ENCODE measurements at regions not wholly inside any gene's neighbourhood (a gene's known extent, or its start where the extent isn't known, plus 50 kb on each side); places are given as distances from the start of the nearest gene placed in this dataset.

DNA sequence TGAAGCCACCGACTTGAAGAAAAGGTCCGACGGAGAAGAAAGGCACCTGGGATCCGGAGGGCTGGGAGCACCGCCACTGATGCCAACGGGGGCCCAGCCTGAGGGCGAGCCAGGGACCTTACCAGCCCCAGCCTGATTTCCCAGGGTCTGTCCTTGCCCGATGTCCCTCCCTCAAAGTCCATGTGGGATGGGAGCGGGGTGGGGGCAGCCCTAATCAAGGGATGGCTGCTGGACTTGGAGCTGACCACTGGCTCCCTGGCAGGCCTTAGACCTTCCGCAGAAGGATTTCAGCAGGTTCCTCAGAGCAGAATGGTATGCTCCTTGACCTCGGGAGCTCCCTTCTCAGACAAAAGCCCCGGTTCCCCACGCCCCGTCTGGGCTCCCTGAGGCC, 99.6 kb downstream of the ZFP36L2 start:
- Histone ChIP-seq H4K20me1 (replicated peaks; ENCODE audit: control insufficient read depth, extremely low read depth, insufficient read depth, low read length) (no peaks in the 10 kb centered on the region), H3K4me3 (replicated peaks in 1 of 3; ENCODE audit: insufficient read depth in 1 of 3, low read depth in 1 of 3, low read length in 3 of 3) (no peak overlapping the region), H3K27me3 (ENCODE audit: control insufficient read depth in 2 of 2, insufficient read depth in 2 of 2, low read length in 2 of 2) (no peaks in the 10 kb centered on the region), H3K79me2 (ENCODE audit: control insufficient read depth, insufficient read depth, low read length) (no peaks in the 10 kb centered on the region), H3K9me3 (replicated peaks; ENCODE audit: control insufficient read depth, insufficient read depth, low read length) (no peaks in the 10 kb centered on the region), H3K9ac (replicated peaks; ENCODE audit: extremely low read depth, insufficient read depth, low read length) (no peak overlapping the region), H2AFZ (ENCODE audit: low read depth, low read length) (no peak overlapping the region), H3K9me1 (replicated peaks; ENCODE audit: control insufficient read depth, extremely low read depth, insufficient read depth, low read length) (no peaks in the 10 kb centered on the region), H3K27ac (ENCODE audit: insufficient read depth, low read depth, low read length) (no peak overlapping the region), H3K4me1 (ENCODE audit: control insufficient read depth, extremely low read depth, insufficient read depth, low read length) (peaks cover 13% of the 10 kb centered on the region), H3K36me3 (ENCODE audit: control insufficient read depth in 2 of 2, extremely low read depth in 1 of 2, insufficient read depth in 2 of 2, low read length in 2 of 2) (no peaks in the 10 kb centered on the region), H3K4me2 (ENCODE audit: insufficient read depth, low read length) (no peak overlapping the region)
- no peak for FAIRE-seq
- POLR2A ChIA-PET = no interaction called here
- intact Hi-C loops (cut with micrococcal nuclease) (loop anchor here (1.0 kb wide), 1 partner anchor 52 kb away; no protein-coding TSS in a partner anchor), dilution Hi-C loops (cut with MboI; ENCODE audit: extremely low pct_ligation_motif_present, low sequenced_read_pairs) (no loop called here)
- BruUV-seq (replicated peaks) = no TSS peak
- DNase-seq (ENCODE audit: low read depth, low spot score) = no peak
- CTCF ChIA-PET = interaction anchor here (0.6 to 2.8 kb wide), 26 partner anchors 10 to 415 kb away, joined by 3 to 19 read pairs (median 4); partner anchors contain the start of gene ZFP36L2
- TF ChIP-seq JUN (IDR thresholded peaks at IDR 0.05; ENCODE audit: borderline replicate concordance, insufficient read depth, insufficient read length, low read depth) (no peak), MYC (IDR thresholded peaks at IDR 0.05; ENCODE audit: low read depth, low read length) (no peak), EZH2 (IDR thresholded peaks at IDR 0.05; ENCODE audit: borderline replicate concordance, low read depth, low read length, severe bottlenecking) (no peak), GATA2 (IDR thresholded peaks at IDR 0.05; ENCODE audit: insufficient read depth, insufficient read length, low read depth, low read length) (no peak), POLR2A (IDR thresholded peaks at IDR 0.05; ENCODE audit: low read depth, low read length) (no peak), FOS (IDR thresholded peaks at IDR 0.05; ENCODE audit: borderline replicate concordance, insufficient read depth, low read length) (no peak), POLR2AphosphoS5 (IDR thresholded peaks at IDR 0.05; ENCODE audit: insufficient read depth, low read depth, low read length) (no peak)
- TF ChIP-seq, protein P1, sequence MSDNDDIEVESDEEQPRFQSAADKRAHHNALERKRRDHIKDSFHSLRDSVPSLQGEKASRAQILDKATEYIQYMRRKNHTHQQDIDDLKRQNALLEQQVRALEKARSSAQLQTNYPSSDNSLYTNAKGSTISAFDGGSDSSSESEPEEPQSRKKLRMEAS (IDR thresholded peaks at IDR 0.05; ENCODE audit: insufficient read depth, insufficient read length) = no peak
- TF ChIP-seq, protein P2, sequence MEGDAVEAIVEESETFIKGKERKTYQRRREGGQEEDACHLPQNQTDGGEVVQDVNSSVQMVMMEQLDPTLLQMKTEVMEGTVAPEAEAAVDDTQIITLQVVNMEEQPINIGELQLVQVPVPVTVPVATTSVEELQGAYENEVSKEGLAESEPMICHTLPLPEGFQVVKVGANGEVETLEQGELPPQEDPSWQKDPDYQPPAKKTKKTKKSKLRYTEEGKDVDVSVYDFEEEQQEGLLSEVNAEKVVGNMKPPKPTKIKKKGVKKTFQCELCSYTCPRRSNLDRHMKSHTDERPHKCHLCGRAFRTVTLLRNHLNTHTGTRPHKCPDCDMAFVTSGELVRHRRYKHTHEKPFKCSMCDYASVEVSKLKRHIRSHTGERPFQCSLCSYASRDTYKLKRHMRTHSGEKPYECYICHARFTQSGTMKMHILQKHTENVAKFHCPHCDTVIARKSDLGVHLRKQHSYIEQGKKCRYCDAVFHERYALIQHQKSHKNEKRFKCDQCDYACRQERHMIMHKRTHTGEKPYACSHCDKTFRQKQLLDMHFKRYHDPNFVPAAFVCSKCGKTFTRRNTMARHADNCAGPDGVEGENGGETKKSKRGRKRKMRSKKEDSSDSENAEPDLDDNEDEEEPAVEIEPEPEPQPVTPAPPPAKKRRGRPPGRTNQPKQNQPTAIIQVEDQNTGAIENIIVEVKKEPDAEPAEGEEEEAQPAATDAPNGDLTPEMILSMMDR (IDR thresholded peaks at IDR 0.05; ENCODE audit: extremely low read depth in 1 of 2, insufficient read depth in 1 of 2, low read depth in 1 of 2, low read length in 2 of 2) = no peak

Data from endothelial cell of umbilical vein (primary cell).